ENCODE measurements at regions not wholly inside any gene's neighbourhood (a gene's known extent, or its start where the extent isn't known, plus 50 kb on each side); places are given as distances from the start of the nearest gene placed in this dataset.

- ChIA-PET CTCF (interaction anchor here (0.6 to 5.4 kb wide), 29 partner anchors 10 to 846 kb away, joined by 3 to 35 read pairs (median 3); no protein-coding TSS in a partner anchor), POLR2A (interaction anchor here (0.6 kb wide), 1 partner anchor 200 kb away, joined by 4 read pairs; no protein-coding TSS in a partner anchor)
- H3K27ac ChIP-seq (ENCODE audit: extremely low read depth, low read depth, low read length): no peak overlapping the region
- H3K4me1 ChIP-seq (ENCODE audit: control insufficient read depth, insufficient read depth, low read length): no peaks in the 10 kb centered on the region
- H3K9me3 ChIP-seq (ENCODE audit: control insufficient read depth, insufficient read depth, low read depth, low read length): no peaks in the 10 kb centered on the region
- no peak overlapping the region for H3K4me3 ChIP-seq (ENCODE audit: low read depth, low read length)
- H3K36me3 ChIP-seq (ENCODE audit: control insufficient read depth in 2 of 2, insufficient read depth in 1 of 2, low read length in 2 of 2): no peaks in the 10 kb centered on the region
- TF ChIP-seq MEIS1 (CRISPR knock-in tag; IDR thresholded peaks at IDR 0.05; ENCODE audit: borderline replicate concordance) (no peak), ZNF529 (tag by site-specific recombination; IDR thresholded peaks at IDR 0.05; ENCODE audit: insufficient replicate concordance) (no peak), ZNF701 (tag by site-specific recombination; IDR thresholded peaks at IDR 0.05) (no peak), ZNF266 (tag by site-specific recombination; IDR thresholded peaks at IDR 0.05; ENCODE audit: low read depth) (no peak), ZNF585B (tag by site-specific recombination; IDR thresholded peaks at IDR 0.05) (no peak), ZNF596 (tag by site-specific recombination; IDR thresholded peaks at IDR 0.05) (no peak), FEZF1 (tag by site-specific recombination; IDR thresholded peaks at IDR 0.05) (no peak), INSM2 (tag by site-specific recombination; IDR thresholded peaks at IDR 0.05) (no peak), ZNF280C (tag by site-specific recombination; IDR thresholded peaks at IDR 0.05) (no peak), PRDM6 (tag by site-specific recombination; IDR thresholded peaks at IDR 0.05) (no peak), ZNF707 (tag by site-specific recombination; IDR thresholded peaks at IDR 0.05) (no peak), ZNF404 (tag by site-specific recombination; IDR thresholded peaks at IDR 0.05) (no peak)
These were observed 59.8 kb downstream of the SOD2 start for GRCh38 chr6:159633196-159633595.

GRCh38 chr6:159631886-159632285, 61.2 kb downstream of the SOD2 start:
- TF ChIP-seq ZBTB10 (tag by site-specific recombination; IDR thresholded peaks at IDR 0.05): no peak
- TF ChIP-seq ZNF660 (tag by site-specific recombination; IDR thresholded peaks at IDR 0.05): no peak
- no peak for TF ChIP-seq BCL11A (tag by site-specific recombination; IDR thresholded peaks at IDR 0.05; ENCODE audit: low read depth)
- TF ChIP-seq ZSCAN16 (tag by site-specific recombination; IDR thresholded peaks at IDR 0.05): no peak
- TF ChIP-seq ZNF580 (tag by site-specific recombination; IDR thresholded peaks at IDR 0.05): no peak
- no peak for TF ChIP-seq ZBTB1 (tag by site-specific recombination; IDR thresholded peaks at IDR 0.05)
- Histone ChIP-seq H3K36me3 (ENCODE audit: control insufficient read depth in 2 of 2, insufficient read depth in 1 of 2, low read length in 2 of 2) (no peaks in the 10 kb centered on the region), H3K4me1 (ENCODE audit: control insufficient read depth, insufficient read depth, low read length) (no peaks in the 10 kb centered on the region), H3K27ac (ENCODE audit: extremely low read depth, low read depth, low read length) (no peak overlapping the region), H3K4me3 (ENCODE audit: low read depth, low read length) (no peak overlapping the region), H3K9me3 (ENCODE audit: control insufficient read depth, insufficient read depth, low read depth, low read length) (no peaks in the 10 kb centered on the region)
- CTCF ChIA-PET: interaction anchor here (0.6 to 5.4 kb wide), 6 partner anchors 8 to 1359 kb away, joined by 3 to 35 read pairs (median 3); no protein-coding TSS in a partner anchor
- POLR2A ChIA-PET: no interaction called here

Measured in HEK293 (cell line).